IMR-90 (cell line): ENCODE measurements at regions not wholly inside any gene's neighbourhood (a gene's known extent, or its start where the extent isn't known, plus 50 kb on each side); places are given as distances from the start of the nearest gene placed in this dataset.

ENCODE experiments used
- ATAC-seq: fragments of 200-7000 bp; cut with Tn5 transposase; 2 replicates; pipeline ENCODE4 v1.9.1; 2020; ENCODE audit warnings: low read depth, mild to moderate bottlenecking, moderate library complexity
- BruUV-seq: library from RNA; stranded (reverse); fragments of 400-500 nt; replicated peaks from 2 replicates; lab custom pipeline; 2021; lab: Mats Ljungman, UMichigan
- CTCF ChIA-PET: fragments of 300-600 bp; formaldehyde crosslinking; extraction: SDS; loops from one replicate; lab custom pipeline; 2021; ENCODE audit warnings: antibody characterized with exemption; lab: Yijun Ruan, JAX
- POLR2A ChIA-PET: fragments of 300-600 bp; sonication (Branson Sonifier 250); formaldehyde crosslinking; loops from one replicate; lab custom pipeline; 2022; ENCODE audit warnings: antibody characterized with exemption; ENCODE audit not compliant: unreplicated experiment; lab: Charles Lee
- DNase-seq: peaks from one replicate; pipeline ENCODE4 v3.0.0; 2013
- H2AFZ ChIP-seq: replicated peaks from 2 replicates; pipeline ENCODE3; 2013; ENCODE audit warnings: low read length, mild to moderate bottlenecking; ENCODE audit not compliant: poor library complexity
- H2AK5ac ChIP-seq: 2 replicates; pipeline ENCODE4 v1.6.1; 2013; ENCODE audit warnings: low read depth, low read length, inconsistent platforms
- H2AK9ac ChIP-seq: replicated peaks from 2 replicates; pipeline ENCODE3; 2013; ENCODE audit warnings: mild to moderate bottlenecking, low read depth, low read length, moderate library complexity; ENCODE audit not compliant: poor library complexity
- H2BK120ac ChIP-seq: 2 replicates; pipeline ENCODE4 v1.6.1; 2013; ENCODE audit warnings: low read depth, low read length, inconsistent platforms
- H2BK15ac ChIP-seq: 3 replicates; pipeline ENCODE4 v1.6.1; 2013; ENCODE audit warnings: low read depth, low read length, inconsistent platforms
- H2BK20ac ChIP-seq: 2 replicates; pipeline ENCODE4 v1.6.1; 2013; ENCODE audit warnings: low read depth, mild to moderate bottlenecking, inconsistent platforms, low read length, moderate library complexity
- H2BK5ac ChIP-seq: 2 replicates; pipeline ENCODE4 v1.6.1; 2013; ENCODE audit warnings: mild to moderate bottlenecking, low read depth, low read length, inconsistent platforms; ENCODE audit not compliant: poor library complexity, severe bottlenecking
- H3K14ac ChIP-seq: replicated peaks from 2 replicates; pipeline ENCODE4 v1.6.1; 2013; ENCODE audit warnings: low read depth, low read length, inconsistent platforms
- H3K18ac ChIP-seq: 2 replicates; pipeline ENCODE4 v1.6.1; 2013; ENCODE audit warnings: low read depth, low read length, control low read depth
- H3K23ac ChIP-seq: 2 replicates; pipeline ENCODE4 v1.6.1; 2013; ENCODE audit warnings: low read depth, low read length, inconsistent platforms
- H3K27ac ChIP-seq: 2 replicates; pipeline ENCODE4 v1.5.1; 2013; ENCODE audit warnings: mild to moderate bottlenecking, control low read depth, low read length; ENCODE audit not compliant: insufficient read depth
- H3K27me3 ChIP-seq: 2 replicates; pipeline ENCODE4 v1.6.1; 2013; ENCODE audit warnings: low read length; ENCODE audit not compliant: control insufficient read depth, insufficient read depth
- H3K36me3 ChIP-seq: 2 replicates; pipeline ENCODE4 v1.6.1; 2013; ENCODE audit warnings: low read length, mixed read lengths; ENCODE audit not compliant: control insufficient read depth, insufficient read depth
- H3K4ac ChIP-seq: 2 replicates; pipeline ENCODE4 v1.6.1; 2013; ENCODE audit warnings: low read depth, low read length, inconsistent platforms
- H3K4me1 ChIP-seq: 2 replicates; pipeline ENCODE4 v1.6.1; 2013; ENCODE audit warnings: low read length, mixed read lengths; ENCODE audit not compliant: control insufficient read depth, insufficient read depth
- H3K4me2 ChIP-seq: 2 replicates; pipeline ENCODE4 v1.6.1; 2013; ENCODE audit warnings: low read depth, mild to moderate bottlenecking, control low read depth, low read length, moderate library complexity
- H3K4me3 ChIP-seq: 2 replicates; pipeline ENCODE4 v1.5.1; 2013; ENCODE audit warnings: low read depth, mild to moderate bottlenecking, control low read depth, low read length, moderate library complexity; ENCODE audit not compliant: insufficient read depth
- H3K56ac ChIP-seq: 2 replicates; pipeline ENCODE4 v1.6.1; 2013; ENCODE audit warnings: low read length, inconsistent platforms; ENCODE audit not compliant: insufficient read depth; ENCODE audit errors: extremely low read depth
- H3K79me1 ChIP-seq, 2 experiments: 2 replicates each; pipeline ENCODE4 v1.6.1; 2013; ENCODE audit warnings: low read length in 2 of 2, inconsistent platforms in 1 of 2, low read depth in 1 of 2
- H3K9ac ChIP-seq: 2 replicates; pipeline ENCODE4 v1.6.1; 2013; ENCODE audit warnings: low read depth, low read length, control low read depth
- H3K9me1 ChIP-seq: 2 replicates; pipeline ENCODE4 v1.6.1; 2013; ENCODE audit warnings: low read length, inconsistent platforms; ENCODE audit not compliant: insufficient read depth
- H3K9me3 ChIP-seq: 2 replicates; pipeline ENCODE4 v1.6.1; 2013; ENCODE audit warnings: low read length; ENCODE audit not compliant: control insufficient read depth, insufficient read depth
- H4K20me1 ChIP-seq: 2 replicates; pipeline ENCODE4 v1.6.1; 2013; ENCODE audit warnings: low read length, inconsistent platforms; ENCODE audit not compliant: insufficient read depth
- H4K5ac ChIP-seq: 2 replicates; pipeline ENCODE4 v1.6.1; 2013; ENCODE audit warnings: mild to moderate bottlenecking, low read depth, low read length, control low read depth
- H4K8ac ChIP-seq, 2 experiments: 2 replicates each; pipeline ENCODE4 v1.6.1; 2013; ENCODE audit warnings: low read depth in 2 of 2, low read length in 2 of 2, control low read depth in 1 of 2, inconsistent platforms in 1 of 2
- H4K91ac ChIP-seq: 2 replicates; pipeline ENCODE4 v1.6.1; 2013; ENCODE audit warnings: low read depth, low read length, inconsistent platforms; ENCODE audit not compliant: insufficient read depth
- BHLHE40 ChIP-seq: fragments of 150-350 bp; IDR thresholded peaks from 2 replicates; pipeline ENCODE4 v1.6.1; 2016; ENCODE audit warnings: mild to moderate bottlenecking, low read depth, low read length
- CEBPB ChIP-seq: IDR thresholded peaks from 2 replicates; pipeline ENCODE4 v1.6.1; 2012; ENCODE audit warnings: low read depth, low read length, improper control_type of control experiment
- CHD1 ChIP-seq: IDR thresholded peaks from 2 replicates; pipeline ENCODE4 v1.6.1; 2012; ENCODE audit warnings: low read depth, low read length, improper control_type of control experiment
- FOS ChIP-seq: fragments of 150-350 bp; IDR thresholded peaks from 2 replicates; pipeline ENCODE4 v1.6.1; 2016; ENCODE audit warnings: low read depth, low read length
- MAFK ChIP-seq: IDR thresholded peaks from 2 replicates; pipeline ENCODE4 v1.6.1; 2012; ENCODE audit warnings: low read depth, low read length, improper control_type of control experiment
- MAZ ChIP-seq: IDR thresholded peaks from 2 replicates; pipeline ENCODE4 v1.6.1; 2012; ENCODE audit warnings: low read depth, mild to moderate bottlenecking, low read length, improper control_type of control experiment, moderate library complexity, borderline replicate concordance
- MXI1 ChIP-seq: IDR thresholded peaks from 2 replicates; pipeline ENCODE4 v1.6.1; 2012; ENCODE audit warnings: low read depth, mild to moderate bottlenecking, low read length, moderate library complexity, borderline replicate concordance
- NFE2L2 ChIP-seq: fragments of 150-350 bp; IDR thresholded peaks from 2 replicates; pipeline ENCODE4 v1.6.1; 2016; ENCODE audit warnings: low read depth, mild to moderate bottlenecking, low read length
- POLR2A ChIP-seq: IDR thresholded peaks from 2 replicates; pipeline ENCODE4 v1.6.1; 2012; ENCODE audit warnings: mild to moderate bottlenecking, low read depth, low read length
- RAD21 ChIP-seq: IDR thresholded peaks from 2 replicates; pipeline ENCODE4 v1.6.1; 2012; ENCODE audit warnings: low read length, improper control_type of control experiment
- RCOR1 ChIP-seq: IDR thresholded peaks from 2 replicates; pipeline ENCODE4 v1.6.1; 2012; ENCODE audit warnings: mild to moderate bottlenecking, low read length, improper control_type of control experiment; ENCODE audit not compliant: insufficient replicate concordance
- RFX5 ChIP-seq: IDR thresholded peaks from 2 replicates; pipeline ENCODE4 v1.8.0; 2012; ENCODE audit warnings: low read depth, mild to moderate bottlenecking, low read length, moderate library complexity
- SMC3 ChIP-seq: fragments of 150-350 bp; IDR thresholded peaks from 2 replicates; pipeline ENCODE4 v1.6.1; 2016; ENCODE audit warnings: low read depth, mild to moderate bottlenecking, antibody characterized with exemption, low read length, moderate library complexity
- USF2 ChIP-seq: fragments of 150-350 bp; IDR thresholded peaks from 2 replicates; pipeline ENCODE4 v1.6.1; 2017; ENCODE audit warnings: mild to moderate bottlenecking, antibody characterized with exemption, low read length, low read depth
- WGBS, 2 experiments: methylation state at CpG; one replicate each; pipeline versions ENCODE4 v1.1.5 to v1.1.7; 2013; ENCODE audit warnings: missing lambda C conversion rate in 2 of 2; ENCODE audit not compliant: insufficient read length in 1 of 2; ENCODE audit errors: extremely low coverage in 2 of 2; 5-methylcytosine and 5-hydroxymethylcytosine counted together
- dilution Hi-C: fragments of 300-500 bp; cut with HindIII; formaldehyde crosslinking; loops from one replicate; pipeline ENCODE4 v1.14.3; 2018; ENCODE audit warnings: low sequenced_read_pairs; ENCODE audit not compliant: unreplicated experiment
- in situ Hi-C: fragments of 300-500 bp; cut with MboI; formaldehyde crosslinking; loops from 3 replicates; pipeline ENCODE4 v1.14.3; 2019; ENCODE audit warnings: low sequenced_read_pairs, inconsistent platforms, mixed read lengths
- intact Hi-C: fragments of 100-400 bp; cut with micrococcal nuclease; formaldehyde crosslinking; loops from 2 replicates; pipeline ENCODE4 v1.10.0; 2022
- TF ChIP-seq, protein P1 (sequence below): fragments of 150-350 bp; IDR thresholded peaks from 2 replicates; pipeline ENCODE4 v1.6.1; 2016; ENCODE audit warnings: low read depth, mild to moderate bottlenecking, low read length, moderate library complexity, borderline replicate concordance
- TF ChIP-seq, protein P2 (sequence below): conservative IDR thresholded peaks from 2 replicates; pipeline ENCODE4 v1.5.1; 2012; ENCODE audit warnings: mild to moderate bottlenecking, low read depth, low read length, improper control_type of control experiment

DNA sequence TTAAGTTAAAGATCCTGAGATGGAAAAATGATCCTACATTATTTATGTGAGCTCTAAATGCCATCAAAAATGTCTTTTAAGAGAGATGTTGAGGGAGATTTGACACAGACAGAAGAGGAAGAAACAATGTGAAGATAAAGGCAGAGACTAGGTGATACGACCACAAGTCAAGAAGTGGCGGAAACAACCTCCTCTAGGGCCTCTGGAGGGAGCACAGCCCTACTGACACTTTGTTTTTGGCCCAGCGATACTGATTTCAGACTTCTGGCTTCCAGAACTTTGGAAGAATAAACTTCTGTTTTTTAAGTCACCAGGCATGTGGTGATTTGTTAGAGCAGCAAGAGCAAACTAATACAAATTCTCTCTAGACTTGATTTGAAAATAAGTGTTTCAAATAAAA, 1216.1 kb downstream of the FSTL5 start:
- ATAC-seq: no peak
- Histone ChIP-seq H4K91ac (no peak overlapping the region), H4K8ac (no peak overlapping the region), H2AK9ac (no peak overlapping the region), H4K20me1 (no peaks in the 10 kb centered on the region), H4K5ac (no peak overlapping the region), H3K4me1 (no peaks in the 10 kb centered on the region), H2BK20ac (no peak overlapping the region), H3K27me3 (no peaks in the 10 kb centered on the region), H2BK15ac (no peak overlapping the region), H2AK5ac (no peak overlapping the region), H2BK120ac (no peak overlapping the region), H3K9me1 (no peaks in the 10 kb centered on the region), H3K56ac (no peak overlapping the region), H3K27ac (no peak overlapping the region), H3K36me3 (no peaks in the 10 kb centered on the region), H3K14ac (no peak overlapping the region), H3K23ac (no peak overlapping the region), H3K9me3 (peaks cover 3% of the 10 kb centered on the region; the same call in 1 of the 2 replicates), H3K79me1 (no peaks in the 10 kb centered on the region), H3K9ac (no peak overlapping the region), H2BK5ac (no peak overlapping the region), H3K4me2 (no peak overlapping the region), H3K4me3 (no peak overlapping the region), H3K18ac (no peak overlapping the region), H3K4ac (no peak overlapping the region), H2AFZ (no peak overlapping the region)
- ChIA-PET POLR2A (no interaction called here), CTCF (no interaction called here)
- 40% methylated on average over 1 of the region's 3 CpGs; no CpG with 5 or more reads in 1 of the 2 experiments for WGBS, 2 experiments
- BruUV-seq: no TSS peak
- no peak for TF ChIP-seq MAFK
- TF ChIP-seq RCOR1: no peak
- TF ChIP-seq RAD21: no peak
- TF ChIP-seq BHLHE40: no peak
- TF ChIP-seq CEBPB: no peak
- TF ChIP-seq USF2: no peak
- TF ChIP-seq SMC3: no peak
- no peak for TF ChIP-seq FOS
- no peak for TF ChIP-seq NFE2L2
- TF ChIP-seq POLR2A: no peak
- TF ChIP-seq CHD1: no peak
- no peak for TF ChIP-seq MXI1
- TF ChIP-seq, protein P1, sequence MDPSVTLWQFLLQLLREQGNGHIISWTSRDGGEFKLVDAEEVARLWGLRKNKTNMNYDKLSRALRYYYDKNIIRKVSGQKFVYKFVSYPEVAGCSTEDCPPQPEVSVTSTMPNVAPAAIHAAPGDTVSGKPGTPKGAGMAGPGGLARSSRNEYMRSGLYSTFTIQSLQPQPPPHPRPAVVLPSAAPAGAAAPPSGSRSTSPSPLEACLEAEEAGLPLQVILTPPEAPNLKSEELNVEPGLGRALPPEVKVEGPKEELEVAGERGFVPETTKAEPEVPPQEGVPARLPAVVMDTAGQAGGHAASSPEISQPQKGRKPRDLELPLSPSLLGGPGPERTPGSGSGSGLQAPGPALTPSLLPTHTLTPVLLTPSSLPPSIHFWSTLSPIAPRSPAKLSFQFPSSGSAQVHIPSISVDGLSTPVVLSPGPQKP: no peak
- no peak for TF ChIP-seq MAZ
- TF ChIP-seq RFX5: no peak
- TF ChIP-seq, protein P2, sequence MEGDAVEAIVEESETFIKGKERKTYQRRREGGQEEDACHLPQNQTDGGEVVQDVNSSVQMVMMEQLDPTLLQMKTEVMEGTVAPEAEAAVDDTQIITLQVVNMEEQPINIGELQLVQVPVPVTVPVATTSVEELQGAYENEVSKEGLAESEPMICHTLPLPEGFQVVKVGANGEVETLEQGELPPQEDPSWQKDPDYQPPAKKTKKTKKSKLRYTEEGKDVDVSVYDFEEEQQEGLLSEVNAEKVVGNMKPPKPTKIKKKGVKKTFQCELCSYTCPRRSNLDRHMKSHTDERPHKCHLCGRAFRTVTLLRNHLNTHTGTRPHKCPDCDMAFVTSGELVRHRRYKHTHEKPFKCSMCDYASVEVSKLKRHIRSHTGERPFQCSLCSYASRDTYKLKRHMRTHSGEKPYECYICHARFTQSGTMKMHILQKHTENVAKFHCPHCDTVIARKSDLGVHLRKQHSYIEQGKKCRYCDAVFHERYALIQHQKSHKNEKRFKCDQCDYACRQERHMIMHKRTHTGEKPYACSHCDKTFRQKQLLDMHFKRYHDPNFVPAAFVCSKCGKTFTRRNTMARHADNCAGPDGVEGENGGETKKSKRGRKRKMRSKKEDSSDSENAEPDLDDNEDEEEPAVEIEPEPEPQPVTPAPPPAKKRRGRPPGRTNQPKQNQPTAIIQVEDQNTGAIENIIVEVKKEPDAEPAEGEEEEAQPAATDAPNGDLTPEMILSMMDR: no peak
- DNase-seq: no peak
- in situ Hi-C loops (no loop called here), intact Hi-C loops (no loop called here), dilution Hi-C loops (no loop called here)
